SH-SY5Y (cell line): ENCODE measurements at regions not wholly inside any gene's neighbourhood (a gene's known extent, or its start where the extent isn't known, plus 50 kb on each side); places are given as distances from the start of the nearest gene placed in this dataset.

Source experiments
- GATA2 ChIP-seq: IDR thresholded peaks from 2 replicates; pipeline ENCODE4 v1.6.1; 2011; ENCODE audit warnings: mild to moderate bottlenecking, low read depth, low read length
- GATA3 ChIP-seq: IDR thresholded peaks from 2 replicates; pipeline ENCODE4 v1.6.1; 2011; ENCODE audit warnings: low read depth, mild to moderate bottlenecking, low read length, moderate library complexity

GRCh38 chr6:111936718-111937117 is 63.5 kb upstream of the FYN start:
- TF ChIP-seq GATA3 (no peak), GATA2 (no peak)
